Stimulated activated CD4-positive, alpha-beta T cell treated with anti-CD3 and anti-CD28 coated beads, Interleukin-1b, Interleukin-23, amount 100 ng/mL, for 4 hours (primary cell): ENCODE measurements at regions not wholly inside any gene's neighbourhood (a gene's known extent, or its start where the extent isn't known, plus 50 kb on each side); places are given as distances from the start of the nearest gene placed in this dataset.

Source experiments
- DNase-seq, 2 donors: peaks; one replicate each; pipeline ENCODE4 v3.0.0-alpha.2; 2020; ENCODE audit warnings: low read depth in 2 of 2

DNA sequence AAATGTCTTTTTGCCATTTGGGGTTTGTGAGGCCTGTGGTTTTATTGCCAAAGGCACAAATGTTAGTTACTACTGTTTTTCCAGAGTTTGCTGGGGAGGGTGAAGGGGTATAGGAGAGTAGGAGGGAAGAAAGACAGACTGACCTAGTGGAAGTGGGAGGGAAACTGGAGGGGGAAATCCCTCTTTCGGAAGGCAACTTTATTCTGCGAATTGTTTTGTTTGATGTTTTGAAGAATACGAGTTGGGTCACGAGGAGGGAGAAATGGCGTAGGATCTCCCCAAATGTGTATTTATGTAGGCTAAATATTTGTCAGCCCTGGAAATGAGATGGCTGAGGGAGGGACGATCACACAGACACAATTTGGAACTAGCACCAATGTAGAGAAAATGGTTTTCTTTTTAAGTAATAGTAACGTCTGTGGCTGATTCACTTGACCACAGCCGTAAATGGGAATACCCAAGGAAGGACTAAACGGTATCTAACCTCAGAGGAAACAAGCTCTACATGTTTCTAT, 172.3 kb downstream of the ICOS start:
- DNase-seq: no peak

DNA sequence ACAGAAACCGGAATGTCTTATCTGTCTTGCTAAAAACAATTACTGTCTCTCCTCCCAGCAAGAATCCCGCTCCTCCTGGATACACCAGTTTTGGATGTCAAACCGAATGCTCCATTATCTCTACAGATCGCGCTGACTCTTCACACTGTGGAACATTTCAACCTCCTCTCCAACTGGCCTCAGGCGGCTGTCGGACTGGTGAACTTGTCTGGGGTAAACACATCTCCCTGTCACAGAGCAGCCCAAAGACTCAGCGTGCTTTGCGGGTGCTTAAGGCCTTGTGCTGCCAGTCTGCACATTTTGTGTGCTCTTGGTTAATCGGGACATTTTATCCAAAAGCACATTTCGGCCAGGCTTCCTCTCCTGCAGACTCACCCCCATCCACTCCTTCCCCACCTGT, 173.1 kb downstream of the ICOS start:
- no peak for DNase-seq

- DNase-seq: peak; percentile 23 to 27
Measured at GRCh38 chr2:204110338-204110741, 173.8 kb downstream of the ICOS start.

- no peak for DNase-seq
Measured at GRCh38 chr2:204110751-204111516, 174.4 kb downstream of the ICOS start.

DNA sequence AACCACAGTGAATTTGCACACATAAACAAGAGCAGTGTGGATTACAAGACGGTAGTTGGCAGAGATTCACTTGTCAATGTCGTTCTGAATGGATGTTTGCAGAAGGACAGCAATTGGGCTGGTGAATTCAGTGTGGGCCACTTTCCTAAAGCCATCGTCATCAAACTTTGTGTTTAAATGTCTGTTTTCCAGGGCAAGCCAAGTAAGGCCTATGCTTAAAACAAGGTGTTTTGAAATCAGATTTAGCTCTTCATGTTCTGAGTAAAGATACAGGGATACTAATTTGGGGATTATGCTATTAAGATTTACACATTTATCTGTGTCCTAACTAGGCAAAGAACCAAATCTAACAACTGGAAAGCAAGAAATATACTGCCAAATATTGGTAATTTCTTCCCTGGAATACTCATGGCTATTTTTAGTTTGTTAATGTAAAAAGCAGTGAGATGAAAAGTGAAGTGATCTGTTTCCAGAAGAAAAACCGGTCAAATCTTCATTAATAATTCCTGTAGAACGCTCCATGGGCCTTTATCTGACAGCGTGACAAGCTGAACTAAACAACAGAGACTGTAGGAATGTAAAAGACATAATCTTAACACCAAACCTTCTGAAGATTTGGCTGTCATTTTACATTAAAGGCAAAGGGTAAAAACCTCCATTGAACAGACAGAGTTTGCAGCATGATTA, 175.7 kb downstream of the ICOS start:
- DNase-seq: no peak

GRCh38 chr2:204114295-204115136, 178.0 kb downstream of the ICOS start:
- DNase-seq: no peak

GRCh38 chr2:204115137-204116056, 178.8 kb downstream of the ICOS start:
- DNase-seq: no peak

DNA sequence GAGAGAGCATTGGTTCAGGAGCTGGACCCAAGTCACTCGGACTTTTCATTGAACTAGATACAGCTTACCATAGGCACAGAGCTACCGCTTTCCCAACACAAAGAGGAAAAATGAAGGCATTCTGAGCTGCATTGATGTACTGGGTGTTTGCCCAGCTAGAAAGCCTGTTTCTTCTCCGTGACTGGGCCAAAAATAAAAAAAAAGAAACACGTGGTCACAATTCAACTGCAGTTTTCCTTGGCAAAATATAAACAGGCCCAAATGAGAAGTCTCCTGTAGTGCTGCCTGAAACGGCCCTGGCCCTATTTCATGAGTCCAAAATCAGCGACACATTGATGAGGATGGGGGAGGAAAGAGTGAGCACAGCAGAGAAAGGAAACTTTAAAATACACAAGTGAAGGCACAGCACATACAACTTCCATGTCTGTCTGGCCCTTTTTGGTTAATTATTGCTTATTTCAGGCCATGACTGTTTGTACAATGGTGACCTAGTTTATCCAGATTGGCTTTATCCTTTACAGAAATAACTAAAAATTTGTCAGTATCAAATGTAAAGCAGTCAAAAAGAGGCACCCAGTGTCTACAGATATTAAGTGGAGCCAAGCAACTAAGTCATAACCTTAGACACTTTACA, 179.7 kb downstream of the ICOS start:
- DNase-seq: no peak

- no peak for DNase-seq
Measured at GRCh38 chr2:204122425-204122824, 185.9 kb downstream of the ICOS start.

- no peak for DNase-seq
Measured at GRCh38 chr2:204124140-204124750, 187.7 kb downstream of the ICOS start.

GRCh38 chr2:204126705-204127104, 190.1 kb downstream of the ICOS start:
- DNase-seq: no peak

DNA sequence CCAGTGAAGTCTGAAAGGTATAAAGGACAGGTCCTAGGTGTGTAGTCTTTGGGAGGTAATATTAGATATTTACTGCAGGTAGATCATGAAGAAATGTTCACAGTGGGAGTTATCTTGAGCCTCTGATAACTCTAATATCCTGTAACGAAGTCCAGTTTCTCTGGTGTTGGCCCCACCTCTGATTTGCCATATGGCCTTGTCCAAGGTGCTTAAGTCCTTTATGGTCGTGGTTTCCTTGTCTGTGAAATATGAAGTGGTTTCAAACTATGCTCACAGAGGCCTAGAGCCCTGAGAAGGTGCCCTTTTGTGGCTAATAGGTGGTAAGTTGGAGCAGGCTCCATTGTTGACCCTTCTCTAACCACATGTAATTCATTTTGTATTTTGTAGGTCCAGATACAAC, 190.7 kb downstream of the ICOS start:
- DNase-seq: no peak

GRCh38 chr2:204129591-204130294, 193.2 kb downstream of the ICOS start:
- no peak for DNase-seq

GRCh38 chr2:204131621-204132020, 195.1 kb downstream of the ICOS start:
- no peak for DNase-seq

- no peak for DNase-seq
Measured at GRCh38 chr2:204133476-204133875, 196.9 kb downstream of the ICOS start.

DNA sequence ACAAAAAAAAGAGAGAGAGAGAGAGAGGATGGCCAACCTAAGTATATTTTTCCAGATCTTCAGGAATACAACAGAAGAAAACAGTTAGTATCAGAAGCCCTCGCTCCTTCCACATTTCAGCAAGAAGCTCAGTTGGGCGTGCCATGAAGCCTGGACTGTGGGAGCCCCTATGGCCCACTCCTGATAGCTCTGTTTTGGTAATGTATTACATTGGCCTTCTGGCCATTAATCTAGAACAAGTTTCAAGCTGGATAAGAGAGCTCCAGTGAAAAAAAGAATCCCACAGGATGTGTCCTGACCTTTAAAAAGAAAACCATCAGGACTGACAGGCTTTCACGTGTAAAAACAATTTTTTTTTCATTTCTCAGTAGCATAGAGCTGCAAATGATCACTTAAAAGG, 197.9 kb downstream of the ICOS start:
- no peak for DNase-seq

- no peak for DNase-seq
Measured at GRCh38 chr2:204135752-204136151, 199.2 kb downstream of the ICOS start.

DNA sequence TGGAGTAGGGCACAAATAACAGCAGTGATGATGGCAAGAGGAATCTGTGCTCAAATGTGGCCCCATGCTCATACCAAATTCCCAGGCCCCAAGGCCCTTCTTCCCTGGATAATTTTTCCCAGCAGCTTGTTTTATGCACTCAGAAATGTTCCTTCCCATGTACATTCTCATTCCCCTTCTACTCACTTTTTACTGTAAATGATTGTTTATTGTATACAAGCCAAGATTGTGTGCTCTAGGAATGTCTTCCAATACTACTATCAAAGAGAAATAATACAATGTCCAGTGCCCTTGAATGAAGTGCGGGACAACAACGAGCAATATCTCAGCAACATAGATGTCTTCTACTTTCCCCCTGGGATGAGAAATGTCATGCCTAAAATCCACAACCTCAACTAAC, 201.6 kb downstream of the ICOS start:
- no peak for DNase-seq

DNA sequence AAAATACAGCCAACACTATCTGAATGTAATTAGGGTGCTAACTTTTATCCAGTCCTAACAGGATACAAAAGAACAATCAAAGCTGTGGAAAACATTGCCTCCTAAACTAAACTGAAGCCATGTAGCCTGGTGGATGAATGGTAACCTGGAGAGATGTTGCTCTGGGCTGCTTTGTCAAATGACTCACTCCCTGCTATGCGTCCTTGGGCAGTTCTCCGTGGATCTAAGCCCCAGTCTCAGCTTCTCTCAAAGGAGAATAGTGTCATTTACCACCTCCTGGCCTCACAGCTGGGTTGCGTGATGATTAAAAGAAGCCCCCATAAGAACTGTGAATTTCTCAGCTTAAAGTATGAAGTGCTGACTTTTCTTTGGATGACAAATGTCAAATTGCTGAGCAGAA, 203.7 kb downstream of the ICOS start:
- DNase-seq: no peak
